Panc1 (cell line): ENCODE measurements at regions not wholly inside any gene's neighbourhood (a gene's known extent, or its start where the extent isn't known, plus 50 kb on each side); places are given as distances from the start of the nearest gene placed in this dataset.

ENCODE experiments used
- CTCF ChIP-seq: fragments of 450-650 bp; IDR thresholded peaks from 2 replicates; pipeline ENCODE4 v1.5.1; 2017; ENCODE audit warnings: mild to moderate bottlenecking
- POLR2AphosphoS5 ChIP-seq: IDR thresholded peaks from 2 replicates; pipeline ENCODE4 v1.6.1; 2012; ENCODE audit warnings: mild to moderate bottlenecking, low read depth, low read length, moderate library complexity
- TCF7L2 ChIP-seq: IDR thresholded peaks from 2 replicates; pipeline ENCODE4 v1.6.1; 2011; ENCODE audit warnings: mild to moderate bottlenecking, low read depth, low read length, inconsistent platforms
- TF ChIP-seq, protein P1 (sequence below), 2 experiments: IDR thresholded peaks; 2 replicates each; pipeline ENCODE4 v1.6.1; 2011 to 2012; ENCODE audit warnings: low read depth in 2 of 2, control low read depth in 1 of 2, low read length in 1 of 2, mild to moderate bottlenecking in 1 of 2, moderate library complexity in 1 of 2; ENCODE audit not compliant: insufficient read depth in 1 of 2

DNA sequence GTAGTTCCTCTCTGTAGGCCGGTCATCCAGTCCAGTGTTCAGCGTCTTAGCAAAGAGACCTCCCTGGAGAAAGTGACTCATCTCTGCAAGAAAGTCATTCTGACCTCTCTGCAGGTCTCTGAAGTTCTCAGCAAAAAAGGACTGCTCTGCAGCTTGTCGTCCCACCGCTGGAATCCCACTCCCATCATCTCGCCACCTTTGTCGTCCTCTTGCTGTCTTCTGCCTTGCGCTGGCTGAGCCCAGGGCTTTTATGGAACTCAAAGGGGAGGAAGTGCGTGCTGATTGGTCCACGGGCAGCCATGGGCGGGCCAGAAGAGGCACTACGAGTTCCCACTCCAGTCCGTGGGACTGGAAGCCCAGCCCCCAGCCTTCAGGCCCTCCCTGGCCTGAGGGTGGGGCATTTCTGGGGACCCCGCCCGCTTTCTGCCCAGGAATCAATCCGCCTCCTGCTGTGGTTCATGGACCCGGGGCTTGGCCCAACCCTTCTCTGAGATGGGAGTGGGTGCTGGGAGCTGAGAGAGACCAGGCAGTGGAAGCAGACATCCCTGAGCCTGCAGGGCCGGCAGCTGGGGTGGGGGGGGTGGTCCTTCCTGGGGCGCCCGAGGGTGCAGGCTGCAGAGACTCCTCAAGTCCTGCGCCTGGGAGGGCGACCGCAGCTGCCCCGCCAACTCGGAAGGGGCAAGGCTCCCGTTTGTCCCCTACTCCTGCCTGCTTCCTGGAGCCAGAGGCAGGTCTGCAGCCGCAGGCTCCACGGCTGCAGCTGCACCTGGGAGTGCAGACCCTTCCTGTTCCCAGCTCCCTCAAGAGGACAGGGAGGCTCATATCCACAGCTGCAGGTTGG lies 660.7 kb upstream of the RAB6C start:
- no peak for TF ChIP-seq CTCF
- TF ChIP-seq, protein P1, sequence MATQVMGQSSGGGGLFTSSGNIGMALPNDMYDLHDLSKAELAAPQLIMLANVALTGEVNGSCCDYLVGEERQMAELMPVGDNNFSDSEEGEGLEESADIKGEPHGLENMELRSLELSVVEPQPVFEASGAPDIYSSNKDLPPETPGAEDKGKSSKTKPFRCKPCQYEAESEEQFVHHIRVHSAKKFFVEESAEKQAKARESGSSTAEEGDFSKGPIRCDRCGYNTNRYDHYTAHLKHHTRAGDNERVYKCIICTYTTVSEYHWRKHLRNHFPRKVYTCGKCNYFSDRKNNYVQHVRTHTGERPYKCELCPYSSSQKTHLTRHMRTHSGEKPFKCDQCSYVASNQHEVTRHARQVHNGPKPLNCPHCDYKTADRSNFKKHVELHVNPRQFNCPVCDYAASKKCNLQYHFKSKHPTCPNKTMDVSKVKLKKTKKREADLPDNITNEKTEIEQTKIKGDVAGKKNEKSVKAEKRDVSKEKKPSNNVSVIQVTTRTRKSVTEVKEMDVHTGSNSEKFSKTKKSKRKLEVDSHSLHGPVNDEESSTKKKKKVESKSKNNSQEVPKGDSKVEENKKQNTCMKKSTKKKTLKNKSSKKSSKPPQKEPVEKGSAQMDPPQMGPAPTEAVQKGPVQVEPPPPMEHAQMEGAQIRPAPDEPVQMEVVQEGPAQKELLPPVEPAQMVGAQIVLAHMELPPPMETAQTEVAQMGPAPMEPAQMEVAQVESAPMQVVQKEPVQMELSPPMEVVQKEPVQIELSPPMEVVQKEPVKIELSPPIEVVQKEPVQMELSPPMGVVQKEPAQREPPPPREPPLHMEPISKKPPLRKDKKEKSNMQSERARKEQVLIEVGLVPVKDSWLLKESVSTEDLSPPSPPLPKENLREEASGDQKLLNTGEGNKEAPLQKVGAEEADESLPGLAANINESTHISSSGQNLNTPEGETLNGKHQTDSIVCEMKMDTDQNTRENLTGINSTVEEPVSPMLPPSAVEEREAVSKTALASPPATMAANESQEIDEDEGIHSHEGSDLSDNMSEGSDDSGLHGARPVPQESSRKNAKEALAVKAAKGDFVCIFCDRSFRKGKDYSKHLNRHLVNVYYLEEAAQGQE (IDR thresholded peaks at IDR 0.05; ENCODE audit: insufficient read depth in 1 of 2, low read depth in 2 of 2, low read length in 1 of 2) = no peak
- no peak for TF ChIP-seq POLR2AphosphoS5
- no peak for TF ChIP-seq TCF7L2
